Upper lobe of left lung (tissue), 4 donors: ENCODE measurements at regions not wholly inside any gene's neighbourhood (a gene's known extent, or its start where the extent isn't known, plus 50 kb on each side); places are given as distances from the start of the nearest gene placed in this dataset.

ENCODE experiments used
- EP300 ChIP-seq, 4 donors: sonication (generic); formaldehyde crosslinking; IDR thresholded peaks; one replicate each; pipeline ENCODE4 v1.5.1; 2017; ENCODE audit warnings: antibody characterized with exemption in 4 of 4, control low read depth in 2 of 4
- POLR2A ChIP-seq, 4 donors: fragments of 450-650 bp; IDR thresholded peaks; one replicate each; pipeline ENCODE4 v1.5.1; 2016 to 2017; ENCODE audit warnings: antibody characterized with exemption in 4 of 4, mild to moderate bottlenecking in 2 of 4
- POLR2AphosphoS5 ChIP-seq, 2 donors: sonication (generic); formaldehyde crosslinking; IDR thresholded peaks; one replicate each; pipeline ENCODE4 v1.5.1; 2017; ENCODE audit warnings: antibody characterized with exemption in 2 of 2
- TF ChIP-seq, protein P1 (sequence below), 6 experiments: fragments of 450-650 bp in 4 of 6; fragments of 200-600 bp in 2 of 6; sonication (generic) in 2 of 6; IDR thresholded peaks; one replicate each; pipeline ENCODE4 v1.5.1; 2016 to 2019; ENCODE audit warnings: antibody characterized with exemption in 6 of 6

DNA sequence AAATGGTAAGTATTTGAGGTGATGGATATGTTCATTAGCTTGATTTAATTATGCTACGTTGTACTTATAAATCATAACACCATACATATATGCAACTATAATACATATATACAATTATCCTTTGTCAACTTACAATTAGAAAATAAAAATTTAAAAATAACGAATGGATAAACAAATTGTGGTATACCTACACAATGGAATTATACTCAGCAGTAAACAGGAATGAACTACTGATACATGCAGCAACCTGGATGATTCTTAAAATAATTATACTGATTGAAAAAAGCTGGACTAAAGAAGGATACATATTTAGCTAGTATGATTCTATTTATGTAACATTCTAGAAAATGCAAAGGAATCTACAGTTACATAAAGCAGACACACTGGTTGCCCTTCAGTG, 425.7 kb downstream of the DYNC2H1 start:
- TF ChIP-seq, protein P1, sequence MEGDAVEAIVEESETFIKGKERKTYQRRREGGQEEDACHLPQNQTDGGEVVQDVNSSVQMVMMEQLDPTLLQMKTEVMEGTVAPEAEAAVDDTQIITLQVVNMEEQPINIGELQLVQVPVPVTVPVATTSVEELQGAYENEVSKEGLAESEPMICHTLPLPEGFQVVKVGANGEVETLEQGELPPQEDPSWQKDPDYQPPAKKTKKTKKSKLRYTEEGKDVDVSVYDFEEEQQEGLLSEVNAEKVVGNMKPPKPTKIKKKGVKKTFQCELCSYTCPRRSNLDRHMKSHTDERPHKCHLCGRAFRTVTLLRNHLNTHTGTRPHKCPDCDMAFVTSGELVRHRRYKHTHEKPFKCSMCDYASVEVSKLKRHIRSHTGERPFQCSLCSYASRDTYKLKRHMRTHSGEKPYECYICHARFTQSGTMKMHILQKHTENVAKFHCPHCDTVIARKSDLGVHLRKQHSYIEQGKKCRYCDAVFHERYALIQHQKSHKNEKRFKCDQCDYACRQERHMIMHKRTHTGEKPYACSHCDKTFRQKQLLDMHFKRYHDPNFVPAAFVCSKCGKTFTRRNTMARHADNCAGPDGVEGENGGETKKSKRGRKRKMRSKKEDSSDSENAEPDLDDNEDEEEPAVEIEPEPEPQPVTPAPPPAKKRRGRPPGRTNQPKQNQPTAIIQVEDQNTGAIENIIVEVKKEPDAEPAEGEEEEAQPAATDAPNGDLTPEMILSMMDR (IDR thresholded peaks at IDR 0.05), result no peak
- TF ChIP-seq POLR2AphosphoS5 (IDR thresholded peaks at IDR 0.05) (no peak), POLR2A (IDR thresholded peaks at IDR 0.05) (no peak), EP300 (IDR thresholded peaks at IDR 0.05) (no peak)
